ENCODE measurements at regions not wholly inside any gene's neighbourhood (a gene's known extent, or its start where the extent isn't known, plus 50 kb on each side); places are given as distances from the start of the nearest gene placed in this dataset.

- peak; percentile 4 for DNase-seq (ENCODE audit: extremely low read depth, low read depth)
- TF ChIP-seq CTCF (IDR thresholded peaks at IDR 0.05; ENCODE audit: low read depth, low read length) = no peak
Observed at GRCh38 chr4:174398728-174399127, 115.0 kb downstream of the CEP44 start.

- no peak for TF ChIP-seq CTCF (IDR thresholded peaks at IDR 0.05; ENCODE audit: low read depth, low read length)
- DNase-seq (ENCODE audit: extremely low read depth, low read depth) = no peak
Observed at GRCh38 chr4:174397366-174398155, 113.8 kb downstream of the CEP44 start.

GRCh38 chr4:174396599-174397110 is 112.9 kb downstream of the CEP44 start:
- DNase-seq (ENCODE audit: extremely low read depth, low read depth) = no peak
- no peak for TF ChIP-seq CTCF (IDR thresholded peaks at IDR 0.05; ENCODE audit: low read depth, low read length)

- peak; percentile 7 for DNase-seq (ENCODE audit: extremely low read depth, low read depth)
Observed at GRCh38 chr4:174394915-174395314, 111.2 kb downstream of the CEP44 start.

GRCh38 chr4:174389439-174389838 is 105.7 kb downstream of the CEP44 start:
- no peak for TF ChIP-seq CTCF (IDR thresholded peaks at IDR 0.05; ENCODE audit: low read depth, low read length)

More at GRCh38 chr4:174394915-174395314, 111.2 kb downstream of the CEP44 start:
- no peak for TF ChIP-seq CTCF (IDR thresholded peaks at IDR 0.05; ENCODE audit: low read depth, low read length)

GRCh38 chr4:174388461-174389145 is 104.9 kb downstream of the CEP44 start:
- no peak for DNase-seq (ENCODE audit: extremely low read depth, low read depth)
- no peak for TF ChIP-seq CTCF (IDR thresholded peaks at IDR 0.05; ENCODE audit: low read depth, low read length)

More at GRCh38 chr4:174389439-174389838, 105.7 kb downstream of the CEP44 start:
- no peak for DNase-seq (ENCODE audit: extremely low read depth, low read depth)

- DNase-seq (ENCODE audit: extremely low read depth, low read depth) = no peak
- no peak for TF ChIP-seq CTCF (IDR thresholded peaks at IDR 0.05; ENCODE audit: low read depth, low read length)
Observed at GRCh38 chr4:174387721-174388120, 104.0 kb downstream of the CEP44 start.

Data from AG09319 (cell line).